Brain pericyte (primary cell): ENCODE measurements at regions not wholly inside any gene's neighbourhood (a gene's known extent, or its start where the extent isn't known, plus 50 kb on each side); places are given as distances from the start of the nearest gene placed in this dataset.

Experiments used
- DNase-seq: peaks from one replicate; pipeline ENCODE4 v3.0.0-alpha.2; 2012; ENCODE audit warnings: low read depth, low spot score

DNA sequence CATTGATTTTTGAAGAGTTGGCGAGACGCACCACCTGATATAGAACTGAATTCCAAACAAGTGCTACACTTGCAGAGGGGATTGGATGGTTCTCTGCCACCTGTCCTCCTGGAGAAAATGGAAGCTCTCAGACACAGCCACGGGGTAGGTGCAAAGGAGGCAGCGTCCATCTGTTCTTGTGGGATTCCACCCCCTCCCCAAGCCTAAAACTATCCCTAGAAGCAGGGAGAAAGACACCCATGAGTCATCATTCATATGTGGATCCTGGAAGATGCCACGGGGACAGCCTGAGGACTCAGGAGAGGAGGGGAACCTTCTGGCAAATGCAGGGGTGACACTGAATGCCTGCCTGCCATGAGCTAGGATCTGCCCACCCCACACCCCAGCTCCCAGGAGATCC is 171.3 kb upstream of the CST7 start:
- no peak for DNase-seq

DNA sequence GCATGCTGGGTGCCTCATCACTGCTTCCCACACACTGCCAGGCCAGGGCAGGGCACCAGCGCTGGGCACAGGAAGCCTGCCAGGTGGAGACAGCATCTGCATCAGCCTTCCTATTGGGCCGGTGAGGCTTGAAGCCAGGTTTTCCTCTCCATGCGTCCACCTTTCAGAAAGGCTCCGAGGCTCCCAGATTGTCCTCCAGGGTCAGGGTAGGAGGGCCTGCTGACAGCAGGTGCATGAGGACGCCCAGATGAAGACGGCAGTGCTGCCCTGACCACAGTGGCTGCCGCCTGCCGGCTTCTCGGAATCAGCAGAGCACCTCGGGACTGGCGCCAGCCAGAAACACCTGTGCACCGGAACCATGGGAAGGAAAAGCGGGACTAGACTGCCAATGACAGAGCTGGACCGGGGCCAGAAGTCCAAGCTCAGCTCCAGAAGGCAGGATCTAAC is 170.5 kb upstream of the CST7 start:
- DNase-seq: no peak

DNA sequence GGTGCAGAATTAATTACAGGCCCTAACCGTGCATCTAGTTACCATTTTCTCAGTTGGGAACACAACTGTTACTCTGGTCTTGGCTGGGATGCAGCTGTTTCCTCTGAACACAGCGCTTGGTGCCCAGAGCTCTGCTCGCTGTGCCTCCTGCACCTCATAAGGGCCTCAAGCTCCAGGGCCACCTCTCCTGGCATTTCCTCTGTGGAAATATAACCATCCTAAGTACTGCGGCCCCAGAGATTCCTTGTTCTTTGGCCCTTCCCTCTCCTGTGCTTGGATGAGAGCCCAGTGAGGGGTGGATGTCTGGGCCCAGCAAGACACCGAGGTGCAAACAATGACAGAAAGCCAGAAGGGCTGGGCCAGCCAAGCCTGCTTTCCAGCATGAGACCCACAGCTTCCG is 169.9 kb upstream of the CST7 start:
- no peak for DNase-seq

DNA sequence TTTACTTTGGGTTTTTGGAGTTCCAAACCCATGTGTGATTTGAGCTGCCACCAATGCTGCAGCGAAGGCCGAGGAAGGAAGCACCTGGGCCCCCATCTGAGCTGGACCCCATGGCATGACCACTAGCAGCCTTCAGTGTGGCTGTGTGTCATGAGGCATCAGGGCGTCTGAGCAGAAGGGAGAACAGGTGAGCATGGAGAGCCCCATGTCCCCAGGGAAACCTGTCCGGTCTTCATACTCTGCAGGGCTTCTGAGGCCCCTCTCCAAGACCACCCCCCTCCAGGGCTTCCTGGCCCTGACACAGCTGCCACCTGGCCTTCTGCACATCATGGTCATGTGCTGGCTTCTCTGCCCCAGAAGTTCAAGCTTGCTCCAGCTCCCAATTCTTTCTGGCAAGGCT is 169.1 kb upstream of the CST7 start:
- no peak for DNase-seq

DNA sequence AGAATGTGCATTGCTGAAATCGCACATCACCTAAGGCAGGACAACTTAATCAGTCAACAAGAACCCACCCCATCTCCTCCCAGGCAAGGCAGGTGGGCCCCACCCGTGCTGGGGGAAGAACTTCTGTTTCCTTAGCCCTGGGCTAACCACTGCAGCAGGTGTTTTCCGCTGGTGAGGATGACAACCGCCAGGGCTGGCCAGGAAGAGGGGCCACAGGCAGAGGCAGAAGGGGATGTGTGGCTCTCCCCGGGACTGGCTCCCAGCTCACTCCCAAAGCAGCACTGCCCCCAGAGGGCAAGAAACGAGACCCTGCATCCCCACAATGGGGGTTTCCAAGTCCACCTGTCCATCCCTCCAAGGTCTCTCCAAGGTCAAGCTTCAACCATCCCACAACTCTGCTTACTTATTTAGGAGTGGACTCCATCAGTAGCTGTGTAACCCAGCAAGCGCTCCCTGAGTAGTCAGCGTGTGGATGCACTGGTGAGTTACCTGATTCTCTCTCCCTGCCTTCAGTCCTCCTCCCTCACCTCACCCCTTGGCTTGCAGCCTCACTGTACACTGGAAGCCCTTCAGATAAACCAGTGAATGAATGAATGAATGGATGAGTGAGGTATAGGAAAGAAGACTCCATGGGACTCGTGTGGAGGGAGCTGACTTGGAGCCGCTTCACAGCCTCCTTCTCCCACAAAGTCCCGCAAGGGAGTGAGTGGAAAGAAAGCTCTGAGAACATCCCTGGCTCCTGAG is 168.2 kb upstream of the CST7 start:
- DNase-seq: no peak

DNA sequence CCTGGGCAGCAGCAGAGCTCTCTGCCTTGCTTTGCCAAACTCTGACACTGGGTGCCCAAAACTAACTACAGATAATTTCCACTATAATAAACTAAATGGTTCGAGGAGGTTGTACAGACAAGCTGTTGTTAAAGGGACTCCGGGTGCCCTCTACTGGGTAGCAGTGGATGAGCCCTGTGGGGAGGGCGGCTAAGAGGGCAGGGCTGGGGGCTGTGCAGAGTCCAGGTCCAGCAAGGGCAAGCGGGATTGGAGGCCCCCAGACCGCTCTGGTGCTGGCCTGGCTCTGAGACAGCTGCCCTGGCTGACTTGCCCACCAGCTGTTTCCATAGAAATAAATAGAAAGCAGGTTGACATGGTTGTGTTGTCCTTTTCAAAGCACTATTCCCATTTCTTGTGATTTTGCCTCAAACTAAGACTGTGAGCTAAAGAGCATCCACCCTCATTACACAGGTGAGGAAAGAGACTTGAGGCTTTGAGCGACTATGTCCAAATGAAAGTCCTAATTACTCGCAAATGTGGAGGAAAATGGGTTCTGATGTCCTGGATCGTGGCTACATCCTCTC is 167.6 kb upstream of the CST7 start:
- no peak for DNase-seq

DNA sequence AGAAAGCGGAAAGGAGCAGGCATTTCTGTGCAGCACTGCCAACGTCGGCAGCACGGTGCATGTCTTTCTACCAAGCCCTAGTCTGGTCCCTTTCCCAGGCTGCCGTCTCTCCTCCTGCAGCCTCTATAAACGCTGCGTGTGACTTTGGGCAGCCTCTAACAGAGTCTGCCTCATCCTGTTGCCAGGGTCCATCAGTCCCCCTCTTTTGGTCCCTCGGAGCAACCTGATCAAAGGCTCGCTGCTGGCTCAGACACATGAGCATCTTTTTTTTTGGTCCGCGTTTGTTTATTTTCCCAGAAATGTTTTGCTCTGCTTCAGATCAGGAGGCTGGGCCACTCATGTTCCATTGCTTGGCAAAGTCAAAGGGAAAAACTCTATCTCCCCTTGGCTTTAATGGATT is 166.8 kb upstream of the CST7 start:
- DNase-seq: no peak

DNA sequence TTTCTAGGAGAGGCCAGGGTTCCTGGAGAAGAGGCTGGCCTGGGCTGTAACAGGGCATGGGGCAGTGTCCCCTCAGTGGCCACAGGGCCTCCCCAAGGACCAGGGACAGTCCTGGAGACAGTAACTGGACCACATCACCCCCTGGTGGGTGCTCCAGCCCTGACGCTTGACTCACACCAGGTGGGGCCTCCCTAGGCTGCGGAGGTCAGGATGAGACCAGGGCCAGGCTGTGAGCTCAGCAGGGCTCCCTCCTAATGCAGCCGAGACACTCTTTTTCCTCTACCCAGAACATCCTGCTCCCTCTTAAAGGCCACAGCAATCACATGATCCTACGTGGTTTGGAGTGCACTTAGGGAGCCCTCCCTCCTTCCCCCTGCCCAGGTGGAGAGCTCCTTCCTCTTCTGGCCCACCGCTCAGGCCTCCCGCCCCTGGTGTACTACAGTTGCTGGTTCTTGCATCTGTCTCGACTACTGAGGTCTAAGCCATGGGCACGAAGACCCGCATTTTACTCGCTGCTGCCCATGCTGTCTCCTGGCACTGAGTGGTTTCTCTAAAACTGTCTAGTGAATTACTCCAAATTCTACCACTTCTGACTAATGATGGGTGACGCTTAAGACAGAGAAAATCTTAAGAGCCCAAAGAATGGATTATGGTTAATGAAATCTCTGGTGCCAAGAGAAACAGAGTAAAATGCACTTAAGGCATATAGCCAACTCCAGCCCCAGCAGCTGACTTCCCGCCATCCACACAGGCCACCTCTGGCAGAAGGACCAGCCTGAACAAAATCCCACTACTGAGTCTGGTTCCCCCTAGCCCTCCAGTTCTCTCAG is 166.1 kb upstream of the CST7 start:
- DNase-seq: no peak

DNA sequence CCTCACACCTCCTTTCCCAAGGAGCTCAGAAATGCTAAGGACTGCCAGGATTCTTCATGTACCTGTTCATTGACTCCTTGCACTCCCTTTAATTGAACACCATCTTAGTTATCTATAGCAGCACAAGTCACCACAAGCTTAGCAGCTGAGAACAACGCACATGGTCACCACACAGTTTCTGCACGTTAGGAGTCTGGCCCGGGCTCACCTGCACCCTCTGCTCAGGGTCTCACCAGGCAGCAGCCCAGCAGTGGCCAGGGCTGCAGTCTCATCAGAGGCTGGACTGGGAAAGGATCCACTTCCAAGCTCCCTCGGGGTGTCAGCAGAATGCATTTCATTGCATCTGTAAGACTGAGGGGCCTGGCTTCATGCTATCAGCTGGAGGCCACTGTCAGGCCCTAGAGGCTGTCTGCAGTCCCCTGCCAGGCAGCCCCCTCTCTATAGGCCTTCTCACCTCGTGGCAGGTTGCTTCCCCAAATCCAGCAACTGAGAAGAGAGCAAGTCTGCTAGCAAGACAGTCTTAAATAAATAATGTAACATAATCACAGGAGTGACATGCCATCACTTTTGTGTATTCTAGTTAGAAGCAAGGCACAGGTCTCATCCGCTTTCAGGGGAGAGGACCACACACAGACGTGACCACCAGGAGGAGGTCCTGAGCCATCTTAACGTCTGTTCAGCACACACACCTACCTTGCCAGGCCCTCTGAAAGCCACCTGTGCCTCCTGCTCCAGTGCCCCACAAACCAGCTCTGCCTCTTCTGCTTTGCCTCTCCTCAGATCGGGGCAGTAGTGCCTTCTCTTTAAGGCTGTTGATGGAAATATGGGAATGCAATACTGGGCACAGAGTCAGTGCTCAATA is 165.2 kb upstream of the CST7 start:
- DNase-seq: no peak

DNA sequence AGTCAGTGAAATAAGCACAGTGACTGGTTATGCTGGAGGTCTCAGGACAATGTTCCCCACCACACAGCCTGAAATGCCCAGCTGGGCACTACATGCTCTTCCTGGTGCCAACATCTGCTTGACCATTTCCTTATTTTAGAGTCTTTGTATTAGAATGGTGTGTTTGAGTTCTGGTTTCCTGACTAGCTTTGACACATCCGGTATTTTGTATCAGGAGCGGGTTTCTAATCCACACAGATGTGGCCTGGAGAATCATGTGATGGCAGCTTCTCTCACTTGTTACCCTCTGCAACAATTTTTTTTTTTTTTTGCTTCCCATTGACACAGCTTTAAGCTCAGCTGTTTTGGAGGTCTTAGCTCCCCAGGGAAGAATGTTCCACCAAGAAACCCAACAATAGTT is 164.5 kb upstream of the CST7 start:
- DNase-seq: no peak

DNA sequence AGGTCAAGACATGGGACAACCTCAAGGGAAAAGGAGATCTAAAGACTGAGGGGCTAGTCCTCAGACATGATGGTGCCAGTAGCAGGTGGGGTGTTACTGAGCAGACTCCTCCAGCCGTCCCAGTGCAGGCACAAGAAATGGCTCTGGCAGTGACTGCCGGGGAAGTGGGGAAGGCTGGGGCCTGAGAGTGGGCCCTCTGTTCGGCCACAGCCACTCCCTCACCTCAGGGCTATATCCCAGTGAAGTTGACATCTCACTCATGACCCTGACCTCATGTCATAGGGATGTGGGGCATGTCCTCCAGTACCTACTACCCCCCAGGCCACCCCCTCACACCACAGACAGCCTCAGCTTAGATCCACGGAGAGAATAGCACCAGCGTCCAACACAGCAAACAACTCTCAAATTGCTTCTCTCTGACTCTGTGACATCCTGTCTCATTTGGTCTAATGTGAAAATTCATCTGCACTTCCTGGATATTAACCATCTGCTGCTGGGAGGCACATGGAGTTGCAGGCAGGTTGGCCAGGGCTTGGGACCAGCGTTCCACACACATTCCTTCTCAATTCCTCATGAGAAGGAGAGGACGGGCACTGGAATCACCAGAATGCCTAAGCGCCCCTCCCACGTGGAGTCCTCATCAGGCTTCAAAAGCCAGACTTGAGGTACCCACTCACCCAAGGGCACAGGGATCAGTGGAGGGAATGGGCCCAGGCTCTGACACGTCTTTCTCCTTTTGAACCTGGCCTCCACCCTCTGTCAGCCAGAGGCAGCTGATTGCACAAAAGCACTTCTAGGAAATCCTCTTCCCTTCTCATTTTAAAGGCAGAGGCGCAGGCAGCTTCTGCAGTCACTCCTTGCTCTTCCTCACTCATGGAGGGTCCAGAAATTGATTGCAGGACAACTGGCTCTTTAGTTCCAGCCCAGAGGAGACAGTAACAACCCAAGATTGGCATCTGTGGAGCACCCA is 163.6 kb upstream of the CST7 start:
- DNase-seq: no peak

DNA sequence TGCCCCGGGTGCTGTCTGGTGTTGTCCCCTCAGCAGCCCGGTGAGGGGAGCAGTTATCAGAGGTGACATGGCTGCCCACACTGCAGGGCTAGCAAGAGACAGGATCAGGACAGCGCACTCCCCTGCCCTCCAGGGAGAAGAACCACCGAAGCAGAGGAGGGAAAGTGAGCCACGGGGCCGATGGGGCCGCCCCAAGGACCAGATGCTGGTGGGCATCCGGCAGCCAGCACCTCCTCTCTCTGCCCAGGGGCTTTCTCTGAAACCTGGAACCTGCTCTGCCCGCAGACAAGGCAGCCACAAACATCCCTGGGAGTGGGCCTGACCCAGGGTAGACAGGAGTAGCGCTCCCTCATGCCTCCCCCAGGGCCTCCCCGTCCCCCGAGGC is 163.0 kb upstream of the CST7 start:
- no peak for DNase-seq

DNA sequence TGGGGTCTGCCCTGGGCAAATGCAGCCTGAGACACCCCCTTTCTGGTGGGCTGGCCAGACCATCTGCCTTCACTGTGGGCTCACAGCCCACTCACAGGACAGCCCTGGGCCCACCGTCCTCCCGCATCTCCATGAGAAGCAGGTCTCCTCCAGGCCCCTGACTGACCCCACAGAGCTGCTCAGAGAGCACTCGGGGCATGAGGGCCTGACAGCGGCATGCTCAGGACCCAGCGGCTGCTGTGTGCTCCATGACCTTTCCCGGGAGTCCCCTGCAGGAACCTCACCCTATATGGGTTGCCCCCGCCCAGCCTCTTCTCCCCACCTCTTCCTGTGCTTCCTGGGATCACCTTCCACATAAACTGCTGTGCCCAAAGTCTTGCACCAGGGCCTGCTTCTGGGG is 162.4 kb upstream of the CST7 start:
- DNase-seq: no peak

DNA sequence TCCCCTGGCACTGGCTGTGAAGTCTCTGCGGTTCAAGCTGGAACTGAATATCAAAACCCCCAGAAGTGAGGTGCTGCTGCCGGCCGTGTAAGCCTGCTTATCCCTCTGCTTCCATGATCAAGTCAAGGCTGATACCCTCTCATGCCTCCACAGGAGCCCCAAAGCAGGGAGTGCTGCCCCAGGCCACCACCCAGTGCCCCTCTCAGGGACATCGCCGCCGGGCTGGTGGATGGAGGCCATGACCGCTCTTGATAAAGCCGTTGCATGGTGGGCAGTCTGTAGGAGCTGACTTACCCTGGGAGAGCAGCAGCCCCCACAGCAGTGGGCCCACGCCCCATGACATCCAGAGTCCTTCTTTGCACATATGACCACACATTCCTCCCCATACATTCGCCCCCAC is 162.0 kb upstream of the CST7 start:
- no peak for DNase-seq

DNA sequence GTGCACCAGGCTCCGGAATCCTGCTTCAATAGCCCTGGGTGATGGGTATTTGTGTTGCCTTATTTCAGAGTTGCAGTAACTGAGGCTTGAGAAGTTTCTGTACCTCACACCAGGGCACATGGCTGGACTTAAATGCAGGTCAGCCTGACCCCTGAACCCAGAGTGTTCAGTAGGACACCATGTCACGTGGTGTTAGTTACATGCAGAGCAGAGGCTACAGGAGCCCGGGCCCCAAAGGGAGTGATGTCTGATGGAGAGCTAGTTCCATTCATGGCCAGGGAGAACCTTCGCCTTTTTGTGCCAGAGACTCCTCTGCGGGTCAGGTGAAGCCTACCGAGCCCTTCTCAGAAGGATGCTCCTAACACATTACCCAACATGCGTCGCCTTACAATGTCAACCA is 161.4 kb upstream of the CST7 start:
- no peak for DNase-seq

DNA sequence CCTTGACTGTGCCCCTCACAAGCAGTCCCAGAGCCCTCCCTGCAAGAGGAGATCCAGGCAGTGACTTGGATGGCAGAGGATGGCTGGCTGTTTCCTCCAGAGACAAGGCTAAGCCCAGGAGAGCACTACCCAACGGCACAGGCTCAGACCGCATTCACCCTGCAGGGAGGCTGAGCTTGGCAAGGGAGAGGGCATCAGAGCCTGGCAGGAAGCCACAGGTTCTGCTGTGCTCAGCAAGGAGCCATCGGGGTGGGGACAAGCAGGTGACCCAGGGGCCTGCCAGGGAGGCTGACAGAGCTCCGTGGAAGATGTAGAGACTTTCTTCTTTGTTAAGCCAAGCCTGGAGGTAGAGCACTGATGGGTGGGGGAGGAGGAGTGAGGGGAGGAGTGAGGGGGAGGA is 159.2 kb upstream of the CST7 start:
- no peak for DNase-seq

DNA sequence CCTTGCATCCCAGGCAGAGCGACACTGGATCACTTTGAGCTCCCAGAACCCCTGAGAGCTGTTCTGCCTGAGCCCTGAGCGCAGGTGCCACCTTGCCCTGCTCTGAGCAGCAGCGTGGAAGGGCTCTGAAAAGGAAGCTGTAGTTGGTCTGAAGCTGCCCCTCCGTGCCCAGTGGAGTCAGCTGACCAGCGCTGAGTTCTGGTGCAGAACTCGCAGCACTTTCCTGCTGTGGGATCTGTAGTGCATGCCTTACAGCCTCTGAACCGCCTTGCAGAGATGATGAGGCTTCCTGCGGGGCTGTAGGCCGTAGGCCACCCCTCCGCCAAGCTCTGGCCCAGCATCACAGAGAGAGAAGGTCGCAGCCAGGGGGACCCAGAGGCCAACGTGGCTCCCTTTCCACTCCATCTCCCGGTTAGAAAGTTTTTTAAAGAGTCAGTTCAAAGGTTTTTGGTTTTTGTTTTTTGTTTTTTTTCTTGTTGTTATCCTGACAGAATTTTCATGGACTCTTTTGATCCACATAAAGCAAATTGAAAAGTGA is 158.3 kb upstream of the CST7 start:
- no peak for DNase-seq

DNA sequence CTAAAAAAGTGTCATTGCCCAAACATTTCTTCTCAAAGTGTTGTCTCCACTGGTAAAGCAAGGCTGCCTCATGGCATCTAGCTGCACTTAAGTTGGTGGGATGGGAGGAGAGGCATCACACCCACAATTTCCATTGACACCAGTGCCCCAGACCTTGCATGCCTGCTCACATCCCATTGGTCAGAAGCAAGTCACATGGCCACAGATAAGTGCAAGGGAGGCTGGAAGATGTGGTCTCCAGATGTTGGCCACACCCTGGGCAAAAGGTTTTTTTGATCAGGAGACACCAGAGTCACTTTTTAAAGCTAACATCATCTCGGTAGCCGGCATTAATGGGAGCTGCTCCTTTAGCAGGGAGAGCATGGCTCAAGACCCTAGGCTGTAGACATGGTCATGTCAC is 157.1 kb upstream of the CST7 start:
- DNase-seq: no peak

DNA sequence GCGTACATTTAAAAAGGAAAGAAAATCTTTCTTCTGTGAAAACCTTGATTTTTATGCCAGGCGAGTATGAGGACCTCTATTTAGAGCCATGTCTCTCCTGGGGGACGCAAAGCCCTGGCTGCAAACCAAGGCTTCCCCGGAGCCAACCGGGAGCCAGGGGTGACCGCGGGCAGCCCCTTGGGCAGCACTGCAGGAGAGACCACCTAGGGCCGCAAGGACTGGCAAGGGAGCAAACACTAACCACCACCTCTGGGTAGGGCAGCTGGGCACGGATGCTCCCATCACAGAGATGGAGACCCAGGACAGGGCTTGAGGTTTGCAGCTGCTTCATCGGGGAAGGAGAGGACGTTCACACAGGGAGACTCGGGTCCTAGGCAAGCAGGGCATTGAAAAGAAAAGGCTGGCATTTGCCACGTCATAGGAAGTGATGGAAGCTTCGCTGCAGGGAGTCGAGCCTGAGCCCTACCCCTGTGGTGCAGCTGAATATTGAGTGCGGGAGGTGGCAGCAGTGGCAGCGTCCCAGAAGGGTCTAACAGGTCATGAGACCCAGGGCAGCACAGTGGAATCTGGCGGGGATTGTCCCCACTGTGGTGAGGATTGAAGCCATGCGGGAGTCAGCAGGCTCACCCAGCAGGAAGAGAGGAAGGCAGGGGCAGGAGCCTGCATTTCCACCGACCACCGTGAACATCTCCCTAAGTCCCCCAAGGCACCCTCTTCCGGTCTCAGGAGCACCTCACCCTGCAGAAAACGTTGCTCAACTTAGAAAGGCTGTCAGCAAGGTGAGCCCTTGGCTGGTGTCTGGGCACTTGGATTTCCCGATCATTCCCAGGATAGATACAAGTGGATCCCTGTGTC is 156.2 kb upstream of the CST7 start:
- DNase-seq: no peak

DNA sequence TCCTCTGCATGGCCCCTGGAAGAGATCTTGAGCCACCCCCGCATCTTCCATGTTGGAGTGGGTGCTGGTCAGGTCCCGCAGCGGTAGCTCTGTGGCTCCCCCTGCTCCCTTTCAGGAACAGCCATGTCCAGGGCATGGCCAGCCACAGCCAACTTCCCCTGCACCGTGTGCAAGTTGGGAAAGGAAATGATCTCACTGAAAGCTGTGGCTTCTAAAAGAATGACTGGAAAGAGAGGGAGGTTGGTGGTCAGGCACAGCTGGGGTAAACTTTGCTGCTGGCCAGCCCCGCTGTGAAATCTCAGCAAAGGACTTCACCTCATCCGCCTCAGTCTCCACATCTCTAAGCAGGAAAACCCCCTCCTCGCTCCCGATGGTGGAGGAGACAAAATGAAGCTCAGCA is 153.6 kb upstream of the CST7 start:
- no peak for DNase-seq
